ENCODE measurements at regions not wholly inside any gene's neighbourhood (a gene's known extent, or its start where the extent isn't known, plus 50 kb on each side); places are given as distances from the start of the nearest gene placed in this dataset.

- H3K4me2 ChIP-seq (ENCODE audit: low read length) = no peak overlapping the region
- H3K79me2 ChIP-seq (ENCODE audit: control insufficient read depth, insufficient read depth, low read length, poor library complexity) = no peaks in the 10 kb centered on the region
- H2BK12ac ChIP-seq (ENCODE audit: low read length) = no peak overlapping the region
- H4K8ac ChIP-seq (ENCODE audit: low read depth, low read length) = no peak overlapping the region
- no peak overlapping the region for H3K4me3 ChIP-seq (ENCODE audit: low read depth, low read length)
- H3K14ac ChIP-seq (ENCODE audit: low read length) = no peak overlapping the region
- H2BK120ac ChIP-seq (ENCODE audit: insufficient read depth, low read length, poor library complexity) = no peak overlapping the region
- H3K27me3 ChIP-seq (ENCODE audit: insufficient read depth, low read length) = no peaks in the 10 kb centered on the region
- H3K27ac ChIP-seq (ENCODE audit: low read depth, low read length) = no peak overlapping the region
- no peak overlapping the region for H3K23ac ChIP-seq (ENCODE audit: low read length)
- H4K91ac ChIP-seq (ENCODE audit: low read depth, low read length) = no peak overlapping the region
- no peak for DNase-seq
- no peaks in the 10 kb centered on the region for H3K4me1 ChIP-seq (ENCODE audit: control insufficient read depth in 1 of 2, insufficient read depth in 2 of 2, low read length in 2 of 2)
- H3K18ac ChIP-seq (ENCODE audit: low read length) = no peak overlapping the region
- no peak overlapping the region for H4K12ac ChIP-seq (ENCODE audit: low read depth, low read length)
- H3K9me3 ChIP-seq (ENCODE audit: insufficient read depth, low read depth, low read length) = no peaks in the 10 kb centered on the region
- no peak overlapping the region for H3K9ac ChIP-seq (ENCODE audit: low read length)
- no peak overlapping the region for H2AFZ ChIP-seq (ENCODE audit: insufficient read depth, low read length, poor library complexity)
- H2BK5ac ChIP-seq (ENCODE audit: low read depth, low read length, poor library complexity) = no peak overlapping the region
- no peak overlapping the region for H3K4ac ChIP-seq (ENCODE audit: low read depth, low read length)
- no peak overlapping the region for H2AK5ac ChIP-seq (ENCODE audit: low read length)
- no peaks in the 10 kb centered on the region for H3K79me1 ChIP-seq (ENCODE audit: low read length)
- no peaks in the 10 kb centered on the region for H3K36me3 ChIP-seq (ENCODE audit: control insufficient read depth in 1 of 2, insufficient read depth in 2 of 2, low read length in 2 of 2)
- WGBS (ENCODE audit: extremely low coverage, insufficient coverage, insufficient read length) = no CpG with 5 or more reads among the region's 2 CpGs
These were observed 464.2 kb downstream of the NUF2 start for GRCh38 chr1:163785868-163786405.

DNA sequence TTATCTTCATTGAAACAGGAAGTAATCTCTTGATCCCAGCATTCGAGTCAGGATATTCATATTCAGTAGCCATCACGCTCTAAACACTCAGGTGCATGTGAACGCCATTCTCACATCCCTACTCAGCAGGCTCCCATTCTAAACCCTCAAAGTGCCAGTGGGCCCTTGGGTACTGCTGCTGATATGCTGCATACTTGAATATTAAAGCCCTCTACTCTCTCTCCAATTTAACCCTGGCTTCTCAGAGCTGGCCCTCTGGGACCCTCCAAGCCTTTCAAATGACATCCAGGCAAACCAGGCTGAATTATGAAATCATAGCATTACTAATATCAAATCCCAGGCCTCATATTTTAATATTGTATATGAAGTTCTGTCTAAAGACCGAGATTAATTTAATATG lies 468.2 kb downstream of the NUF2 start:
- H3K4ac ChIP-seq (ENCODE audit: low read depth, low read length) = no peak overlapping the region
- H2BK12ac ChIP-seq (ENCODE audit: low read length) = no peak overlapping the region
- no peak overlapping the region for H3K18ac ChIP-seq (ENCODE audit: low read length)
- no peak overlapping the region for H2AFZ ChIP-seq (ENCODE audit: insufficient read depth, low read length, poor library complexity)
- no peak overlapping the region for H3K9ac ChIP-seq (ENCODE audit: low read length)
- H3K4me3 ChIP-seq (ENCODE audit: low read depth, low read length) = no peak overlapping the region
- H3K4me2 ChIP-seq (ENCODE audit: low read length) = no peak overlapping the region
- H4K91ac ChIP-seq (ENCODE audit: low read depth, low read length) = no peak overlapping the region
- H3K9me3 ChIP-seq (ENCODE audit: insufficient read depth, low read depth, low read length) = no peaks in the 10 kb centered on the region
- H3K23ac ChIP-seq (ENCODE audit: low read length) = no peak overlapping the region
- H4K8ac ChIP-seq (ENCODE audit: low read depth, low read length) = no peak overlapping the region
- no CpG with 5 or more reads among the region's 4 CpGs for WGBS (ENCODE audit: extremely low coverage, insufficient coverage, insufficient read length)
- H2BK5ac ChIP-seq (ENCODE audit: low read depth, low read length, poor library complexity) = no peak overlapping the region
- no peak for DNase-seq
- H3K79me1 ChIP-seq (ENCODE audit: low read length) = no peaks in the 10 kb centered on the region
- no peak overlapping the region for H2AK5ac ChIP-seq (ENCODE audit: low read length)
- no peaks in the 10 kb centered on the region for H3K27me3 ChIP-seq (ENCODE audit: insufficient read depth, low read length)
- no peak overlapping the region for H2BK120ac ChIP-seq (ENCODE audit: insufficient read depth, low read length, poor library complexity)
- H3K36me3 ChIP-seq (ENCODE audit: control insufficient read depth in 1 of 2, insufficient read depth in 2 of 2, low read length in 2 of 2) = no peaks in the 10 kb centered on the region
- H3K14ac ChIP-seq (ENCODE audit: low read length) = no peak overlapping the region
- H3K79me2 ChIP-seq (ENCODE audit: control insufficient read depth, insufficient read depth, low read length, poor library complexity) = no peaks in the 10 kb centered on the region
- H3K27ac ChIP-seq (ENCODE audit: low read depth, low read length) = no peak overlapping the region
- H4K12ac ChIP-seq (ENCODE audit: low read depth, low read length) = no peak overlapping the region
- no peaks in the 10 kb centered on the region for H3K4me1 ChIP-seq (ENCODE audit: control insufficient read depth in 1 of 2, insufficient read depth in 2 of 2, low read length in 2 of 2)

- DNase-seq = no peak
- Histone ChIP-seq H4K12ac (ENCODE audit: low read depth, low read length) (no peak overlapping the region), H3K79me2 (ENCODE audit: control insufficient read depth, insufficient read depth, low read length, poor library complexity) (no peaks in the 10 kb centered on the region), H3K18ac (ENCODE audit: low read length) (no peak overlapping the region), H3K79me1 (ENCODE audit: low read length) (no peaks in the 10 kb centered on the region), H2BK120ac (ENCODE audit: insufficient read depth, low read length, poor library complexity) (no peak overlapping the region), H3K36me3 (ENCODE audit: control insufficient read depth in 1 of 2, insufficient read depth in 2 of 2, low read length in 2 of 2) (no peaks in the 10 kb centered on the region), H3K4ac (ENCODE audit: low read depth, low read length) (no peak overlapping the region), H3K4me1 (ENCODE audit: control insufficient read depth in 1 of 2, insufficient read depth in 2 of 2, low read length in 2 of 2) (no peaks in the 10 kb centered on the region), H4K8ac (ENCODE audit: low read depth, low read length) (no peak overlapping the region), H2BK5ac (ENCODE audit: low read depth, low read length, poor library complexity) (no peak overlapping the region), H3K23ac (ENCODE audit: low read length) (no peak overlapping the region), H3K4me2 (ENCODE audit: low read length) (no peak overlapping the region), H4K91ac (ENCODE audit: low read depth, low read length) (no peak overlapping the region), H2AK5ac (ENCODE audit: low read length) (no peak overlapping the region), H3K27me3 (ENCODE audit: insufficient read depth, low read length) (no peaks in the 10 kb centered on the region), H2AFZ (ENCODE audit: insufficient read depth, low read length, poor library complexity) (no peak overlapping the region), H3K9me3 (ENCODE audit: insufficient read depth, low read depth, low read length) (no peaks in the 10 kb centered on the region), H3K4me3 (ENCODE audit: low read depth, low read length) (no peak overlapping the region), H3K14ac (ENCODE audit: low read length) (no peak overlapping the region), H3K9ac (ENCODE audit: low read length) (no peak overlapping the region), H2BK12ac (ENCODE audit: low read length) (no peak overlapping the region), H3K27ac (ENCODE audit: low read depth, low read length) (no peak overlapping the region)
- no CpG with 5 or more reads among the region's 3 CpGs for WGBS (ENCODE audit: extremely low coverage, insufficient coverage, insufficient read length)
These were observed 472.8 kb downstream of the NUF2 start for GRCh38 chr1:163794551-163794950.

DNA sequence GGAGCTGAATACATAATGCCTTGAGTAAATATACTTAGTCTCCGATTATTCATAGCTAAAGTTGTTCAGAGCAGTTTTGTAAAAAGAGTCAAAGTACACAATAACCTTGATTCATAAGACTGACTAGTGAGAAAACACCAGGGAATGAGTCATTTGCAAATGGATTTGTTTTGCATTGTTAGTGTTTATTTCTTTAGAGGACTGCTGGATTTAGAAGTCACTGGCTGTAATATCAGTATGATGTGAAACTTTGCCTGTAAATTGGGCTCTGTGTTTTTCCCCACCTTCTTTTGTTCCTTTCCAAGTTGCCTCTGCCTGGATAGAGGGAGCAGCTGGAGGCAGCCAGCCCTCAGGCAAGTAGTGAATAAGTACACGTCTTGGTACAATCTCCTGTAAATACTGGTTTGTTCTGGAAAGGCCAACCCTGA lies 474.7 kb downstream of the NUF2 start:
- Histone ChIP-seq H3K14ac (ENCODE audit: low read length) (no peak overlapping the region), H3K79me2 (ENCODE audit: control insufficient read depth, insufficient read depth, low read length, poor library complexity) (no peaks in the 10 kb centered on the region), H2AK5ac (ENCODE audit: low read length) (no peak overlapping the region), H4K91ac (ENCODE audit: low read depth, low read length) (no peak overlapping the region), H3K4me1 (ENCODE audit: control insufficient read depth in 1 of 2, insufficient read depth in 2 of 2, low read length in 2 of 2) (no peaks in the 10 kb centered on the region), H3K36me3 (ENCODE audit: control insufficient read depth in 1 of 2, insufficient read depth in 2 of 2, low read length in 2 of 2) (no peaks in the 10 kb centered on the region), H3K9ac (ENCODE audit: low read length) (no peak overlapping the region), H3K4me2 (ENCODE audit: low read length) (no peak overlapping the region), H3K27me3 (ENCODE audit: insufficient read depth, low read length) (no peaks in the 10 kb centered on the region), H4K12ac (ENCODE audit: low read depth, low read length) (no peak overlapping the region), H3K9me3 (ENCODE audit: insufficient read depth, low read depth, low read length) (no peaks in the 10 kb centered on the region), H2BK12ac (ENCODE audit: low read length) (no peak overlapping the region), H3K18ac (ENCODE audit: low read length) (no peak overlapping the region), H3K23ac (ENCODE audit: low read length) (no peak overlapping the region), H2BK120ac (ENCODE audit: insufficient read depth, low read length, poor library complexity) (no peak overlapping the region), H3K4ac (ENCODE audit: low read depth, low read length) (no peak overlapping the region), H4K8ac (ENCODE audit: low read depth, low read length) (no peak overlapping the region), H2BK5ac (ENCODE audit: low read depth, low read length, poor library complexity) (no peak overlapping the region), H3K79me1 (ENCODE audit: low read length) (no peaks in the 10 kb centered on the region), H3K4me3 (ENCODE audit: low read depth, low read length) (no peak overlapping the region), H3K27ac (ENCODE audit: low read depth, low read length) (no peak overlapping the region), H2AFZ (ENCODE audit: insufficient read depth, low read length, poor library complexity) (no peak overlapping the region)
- peak in 1 of 2 donors; percentile 36 for DNase-seq
- WGBS (ENCODE audit: extremely low coverage, insufficient coverage, insufficient read length) = no CpG with 5 or more reads among the region's 2 CpGs
